IMR-90 (cell line): ENCODE measurements at regions not wholly inside any gene's neighbourhood (a gene's known extent, or its start where the extent isn't known, plus 50 kb on each side); places are given as distances from the start of the nearest gene placed in this dataset.

ENCODE experiments used
- ATAC-seq: fragments of 200-7000 bp; cut with Tn5 transposase; 2 replicates; pipeline ENCODE4 v1.9.1; 2020; ENCODE audit warnings: low read depth, mild to moderate bottlenecking, moderate library complexity
- BruUV-seq: library from RNA; stranded (reverse); fragments of 400-500 nt; replicated peaks from 2 replicates; lab custom pipeline; 2021; lab: Mats Ljungman, UMichigan
- CTCF ChIA-PET: fragments of 300-600 bp; formaldehyde crosslinking; extraction: SDS; loops from one replicate; lab custom pipeline; 2021; ENCODE audit warnings: antibody characterized with exemption; lab: Yijun Ruan, JAX
- POLR2A ChIA-PET: fragments of 300-600 bp; sonication (Branson Sonifier 250); formaldehyde crosslinking; loops from one replicate; lab custom pipeline; 2022; ENCODE audit warnings: antibody characterized with exemption; ENCODE audit not compliant: unreplicated experiment; lab: Charles Lee
- DNase-seq: peaks from one replicate; pipeline ENCODE4 v3.0.0; 2013
- H2AFZ ChIP-seq: replicated peaks from 2 replicates; pipeline ENCODE3; 2013; ENCODE audit warnings: low read length, mild to moderate bottlenecking; ENCODE audit not compliant: poor library complexity
- H2AK5ac ChIP-seq: 2 replicates; pipeline ENCODE4 v1.6.1; 2013; ENCODE audit warnings: low read depth, low read length, inconsistent platforms
- H2AK9ac ChIP-seq: replicated peaks from 2 replicates; pipeline ENCODE3; 2013; ENCODE audit warnings: mild to moderate bottlenecking, low read depth, low read length, moderate library complexity; ENCODE audit not compliant: poor library complexity
- H2BK120ac ChIP-seq: 2 replicates; pipeline ENCODE4 v1.6.1; 2013; ENCODE audit warnings: low read depth, low read length, inconsistent platforms
- H2BK15ac ChIP-seq: 3 replicates; pipeline ENCODE4 v1.6.1; 2013; ENCODE audit warnings: low read depth, low read length, inconsistent platforms
- H2BK20ac ChIP-seq: 2 replicates; pipeline ENCODE4 v1.6.1; 2013; ENCODE audit warnings: low read depth, mild to moderate bottlenecking, inconsistent platforms, low read length, moderate library complexity
- H2BK5ac ChIP-seq: 2 replicates; pipeline ENCODE4 v1.6.1; 2013; ENCODE audit warnings: mild to moderate bottlenecking, low read depth, low read length, inconsistent platforms; ENCODE audit not compliant: poor library complexity, severe bottlenecking
- H3K14ac ChIP-seq: replicated peaks from 2 replicates; pipeline ENCODE4 v1.6.1; 2013; ENCODE audit warnings: low read depth, low read length, inconsistent platforms
- H3K18ac ChIP-seq: 2 replicates; pipeline ENCODE4 v1.6.1; 2013; ENCODE audit warnings: low read depth, low read length, control low read depth
- H3K23ac ChIP-seq: 2 replicates; pipeline ENCODE4 v1.6.1; 2013; ENCODE audit warnings: low read depth, low read length, inconsistent platforms
- H3K27ac ChIP-seq: 2 replicates; pipeline ENCODE4 v1.5.1; 2013; ENCODE audit warnings: mild to moderate bottlenecking, control low read depth, low read length; ENCODE audit not compliant: insufficient read depth
- H3K27me3 ChIP-seq: 2 replicates; pipeline ENCODE4 v1.6.1; 2013; ENCODE audit warnings: low read length; ENCODE audit not compliant: control insufficient read depth, insufficient read depth
- H3K36me3 ChIP-seq: 2 replicates; pipeline ENCODE4 v1.6.1; 2013; ENCODE audit warnings: low read length, mixed read lengths; ENCODE audit not compliant: control insufficient read depth, insufficient read depth
- H3K4ac ChIP-seq: 2 replicates; pipeline ENCODE4 v1.6.1; 2013; ENCODE audit warnings: low read depth, low read length, inconsistent platforms
- H3K4me1 ChIP-seq: 2 replicates; pipeline ENCODE4 v1.6.1; 2013; ENCODE audit warnings: low read length, mixed read lengths; ENCODE audit not compliant: control insufficient read depth, insufficient read depth
- H3K4me2 ChIP-seq: 2 replicates; pipeline ENCODE4 v1.6.1; 2013; ENCODE audit warnings: low read depth, mild to moderate bottlenecking, control low read depth, low read length, moderate library complexity
- H3K4me3 ChIP-seq: 2 replicates; pipeline ENCODE4 v1.5.1; 2013; ENCODE audit warnings: low read depth, mild to moderate bottlenecking, control low read depth, low read length, moderate library complexity; ENCODE audit not compliant: insufficient read depth
- H3K56ac ChIP-seq: 2 replicates; pipeline ENCODE4 v1.6.1; 2013; ENCODE audit warnings: low read length, inconsistent platforms; ENCODE audit not compliant: insufficient read depth; ENCODE audit errors: extremely low read depth
- H3K79me1 ChIP-seq, 2 experiments: 2 replicates each; pipeline ENCODE4 v1.6.1; 2013; ENCODE audit warnings: low read length in 2 of 2, inconsistent platforms in 1 of 2, low read depth in 1 of 2
- H3K9ac ChIP-seq: 2 replicates; pipeline ENCODE4 v1.6.1; 2013; ENCODE audit warnings: low read depth, low read length, control low read depth
- H3K9me1 ChIP-seq: 2 replicates; pipeline ENCODE4 v1.6.1; 2013; ENCODE audit warnings: low read length, inconsistent platforms; ENCODE audit not compliant: insufficient read depth
- H3K9me3 ChIP-seq: 2 replicates; pipeline ENCODE4 v1.6.1; 2013; ENCODE audit warnings: low read length; ENCODE audit not compliant: control insufficient read depth, insufficient read depth
- H4K20me1 ChIP-seq: 2 replicates; pipeline ENCODE4 v1.6.1; 2013; ENCODE audit warnings: low read length, inconsistent platforms; ENCODE audit not compliant: insufficient read depth
- H4K5ac ChIP-seq: 2 replicates; pipeline ENCODE4 v1.6.1; 2013; ENCODE audit warnings: mild to moderate bottlenecking, low read depth, low read length, control low read depth
- H4K8ac ChIP-seq, 2 experiments: 2 replicates each; pipeline ENCODE4 v1.6.1; 2013; ENCODE audit warnings: low read depth in 2 of 2, low read length in 2 of 2, control low read depth in 1 of 2, inconsistent platforms in 1 of 2
- H4K91ac ChIP-seq: 2 replicates; pipeline ENCODE4 v1.6.1; 2013; ENCODE audit warnings: low read depth, low read length, inconsistent platforms; ENCODE audit not compliant: insufficient read depth
- CEBPB ChIP-seq: IDR thresholded peaks from 2 replicates; pipeline ENCODE4 v1.6.1; 2012; ENCODE audit warnings: low read depth, low read length, improper control_type of control experiment
- ELK1 ChIP-seq: fragments of 150-350 bp; IDR thresholded peaks from 2 replicates; pipeline ENCODE4 v1.6.1; 2016; ENCODE audit warnings: low read depth, mild to moderate bottlenecking, low read length, moderate library complexity, borderline replicate concordance
- MAFK ChIP-seq: IDR thresholded peaks from 2 replicates; pipeline ENCODE4 v1.6.1; 2012; ENCODE audit warnings: low read depth, low read length, improper control_type of control experiment
- NFE2L2 ChIP-seq: fragments of 150-350 bp; IDR thresholded peaks from 2 replicates; pipeline ENCODE4 v1.6.1; 2016; ENCODE audit warnings: low read depth, mild to moderate bottlenecking, low read length
- POLR2A ChIP-seq: IDR thresholded peaks from 2 replicates; pipeline ENCODE4 v1.6.1; 2012; ENCODE audit warnings: mild to moderate bottlenecking, low read depth, low read length
- RFX5 ChIP-seq: IDR thresholded peaks from 2 replicates; pipeline ENCODE4 v1.8.0; 2012; ENCODE audit warnings: low read depth, mild to moderate bottlenecking, low read length, moderate library complexity
- WGBS, 2 experiments: methylation state at CpG; one replicate each; pipeline versions ENCODE4 v1.1.5 to v1.1.7; 2013; ENCODE audit warnings: missing lambda C conversion rate in 2 of 2; ENCODE audit not compliant: insufficient read length in 1 of 2; ENCODE audit errors: extremely low coverage in 2 of 2; 5-methylcytosine and 5-hydroxymethylcytosine counted together
- dilution Hi-C: fragments of 300-500 bp; cut with HindIII; formaldehyde crosslinking; loops from one replicate; pipeline ENCODE4 v1.14.3; 2018; ENCODE audit warnings: low sequenced_read_pairs; ENCODE audit not compliant: unreplicated experiment
- in situ Hi-C: fragments of 300-500 bp; cut with MboI; formaldehyde crosslinking; loops from 3 replicates; pipeline ENCODE4 v1.14.3; 2019; ENCODE audit warnings: low sequenced_read_pairs, inconsistent platforms, mixed read lengths
- intact Hi-C: fragments of 100-400 bp; cut with micrococcal nuclease; formaldehyde crosslinking; loops from 2 replicates; pipeline ENCODE4 v1.10.0; 2022
- TF ChIP-seq, protein P1 (sequence below): conservative IDR thresholded peaks from 2 replicates; pipeline ENCODE4 v1.5.1; 2012; ENCODE audit warnings: mild to moderate bottlenecking, low read depth, low read length, improper control_type of control experiment

- in situ Hi-C loops (no loop called here), intact Hi-C loops (no loop called here), dilution Hi-C loops (no loop called here)
- Histone ChIP-seq H4K5ac (no peak overlapping the region), H2BK15ac (no peak overlapping the region), H3K4me3 (no peak overlapping the region), H3K56ac (no peak overlapping the region), H3K4me1 (no peaks in the 10 kb centered on the region), H3K36me3 (no peaks in the 10 kb centered on the region), H3K14ac (no peak overlapping the region), H3K18ac (no peak overlapping the region), H3K9me3 (no peaks in the 10 kb centered on the region), H2BK20ac (no peak overlapping the region), H3K27me3 (peaks cover 57% of the 10 kb centered on the region), H4K20me1 (0 out of 2 replicates have a peak, but pooled peaks cover 5% of the 10 kb centered on the region), H2AFZ (no peak overlapping the region), H2AK5ac (no peak overlapping the region), H3K79me1 (no peaks in the 10 kb centered on the region), H3K9me1 (peaks cover 7% of the 10 kb centered on the region; the same call in 1 of the 2 replicates), H3K4ac (no peak overlapping the region), H3K4me2 (no peak overlapping the region), H3K9ac (no peak overlapping the region), H4K8ac (no peak overlapping the region), H4K91ac (no peak overlapping the region), H2AK9ac (no peak overlapping the region), H3K27ac (no peak overlapping the region), H3K23ac (no peak overlapping the region), H2BK5ac (no peak overlapping the region), H2BK120ac (no peak overlapping the region)
- TF ChIP-seq POLR2A (no peak), NFE2L2 (no peak), RFX5 (no peak), ELK1 (no peak), CEBPB (no peak), MAFK (no peak)
- TF ChIP-seq, protein P1, sequence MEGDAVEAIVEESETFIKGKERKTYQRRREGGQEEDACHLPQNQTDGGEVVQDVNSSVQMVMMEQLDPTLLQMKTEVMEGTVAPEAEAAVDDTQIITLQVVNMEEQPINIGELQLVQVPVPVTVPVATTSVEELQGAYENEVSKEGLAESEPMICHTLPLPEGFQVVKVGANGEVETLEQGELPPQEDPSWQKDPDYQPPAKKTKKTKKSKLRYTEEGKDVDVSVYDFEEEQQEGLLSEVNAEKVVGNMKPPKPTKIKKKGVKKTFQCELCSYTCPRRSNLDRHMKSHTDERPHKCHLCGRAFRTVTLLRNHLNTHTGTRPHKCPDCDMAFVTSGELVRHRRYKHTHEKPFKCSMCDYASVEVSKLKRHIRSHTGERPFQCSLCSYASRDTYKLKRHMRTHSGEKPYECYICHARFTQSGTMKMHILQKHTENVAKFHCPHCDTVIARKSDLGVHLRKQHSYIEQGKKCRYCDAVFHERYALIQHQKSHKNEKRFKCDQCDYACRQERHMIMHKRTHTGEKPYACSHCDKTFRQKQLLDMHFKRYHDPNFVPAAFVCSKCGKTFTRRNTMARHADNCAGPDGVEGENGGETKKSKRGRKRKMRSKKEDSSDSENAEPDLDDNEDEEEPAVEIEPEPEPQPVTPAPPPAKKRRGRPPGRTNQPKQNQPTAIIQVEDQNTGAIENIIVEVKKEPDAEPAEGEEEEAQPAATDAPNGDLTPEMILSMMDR: no peak
- ChIA-PET CTCF (interaction anchor here (0.7 kb wide), 1 partner anchor 7 kb away, joined by 3 read pairs; no protein-coding TSS in a partner anchor), POLR2A (no interaction called here)
- ATAC-seq: no peak
- 66% methylated on average over 6 of the region's 13 CpGs; no CpG with 5 or more reads in 1 of the 2 experiments for WGBS, 2 experiments
- BruUV-seq: no TSS peak
- no peak for DNase-seq
Measured at GRCh38 chrX:69264158-69264581, 98.9 kb upstream of the PJA1 start.
